ENCODE measurements at regions not wholly inside any gene's neighbourhood (a gene's known extent, or its start where the extent isn't known, plus 50 kb on each side); places are given as distances from the start of the nearest gene placed in this dataset.

DNA sequence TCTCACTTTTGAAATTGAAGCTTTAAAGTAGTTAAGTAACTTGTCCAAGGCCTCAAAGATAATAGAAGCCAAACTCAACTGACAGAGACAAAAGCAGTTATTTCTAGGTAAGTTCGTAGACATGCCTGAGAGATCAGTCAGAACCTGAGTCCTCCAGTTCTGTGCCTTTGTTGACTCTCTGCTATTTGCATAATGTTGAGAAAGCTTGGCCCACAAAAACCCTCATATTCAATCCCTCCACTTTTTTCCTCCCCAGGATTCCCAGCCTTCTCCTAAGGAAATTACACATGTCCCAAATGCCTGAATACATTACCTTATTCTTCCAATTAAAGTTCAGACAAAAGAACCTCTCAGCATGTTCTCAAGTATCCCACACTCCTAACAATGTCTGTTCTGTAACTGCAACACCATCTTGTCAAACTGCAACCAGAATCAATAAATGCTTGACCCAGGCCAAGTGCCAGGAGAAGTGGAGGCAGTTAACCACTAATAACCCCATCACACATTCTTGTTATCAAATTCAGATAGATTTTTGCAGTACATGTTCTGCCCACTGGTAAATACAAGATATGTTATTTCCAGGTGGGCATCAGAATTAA lies 217.8 kb downstream of the LRRC3B start:
- H3K9me2 ChIP-seq = no peaks in the 10 kb centered on the region
- H3K4me1 ChIP-seq (ENCODE audit: control insufficient read depth in 1 of 2, insufficient read depth in 2 of 2, low read depth in 1 of 2, low read length in 1 of 2) = no peaks in the 10 kb centered on the region
- POLR2A ChIA-PET = no interaction called here
- no peak overlapping the region for H3K4me3 ChIP-seq (ENCODE audit: low read depth in 2 of 2, low read length in 1 of 2)
- CTCF ChIA-PET = interaction anchor here (0.5 kb wide), 1 partner anchor 783 kb away, joined by 3 read pairs; no protein-coding TSS in a partner anchor
- H3K27ac ChIP-seq (ENCODE audit: low read depth in 2 of 2, low read length in 1 of 2) = no peak overlapping the region
- no peak overlapping the region for H2AFZ ChIP-seq (ENCODE audit: low read depth)
- H3K4me2 ChIP-seq = no peak overlapping the region
- no peaks in the 10 kb centered on the region for H4K20me1 ChIP-seq (ENCODE audit: insufficient read depth)
- no peak overlapping the region for H3K9ac ChIP-seq
- no peaks in the 10 kb centered on the region for H3K9me3 ChIP-seq
- H3K79me2 ChIP-seq (ENCODE audit: insufficient read depth) = no peaks in the 10 kb centered on the region
- WGBS (ENCODE audit: low lambda C conversion rate) = 11% methylated on average over 1 of the region's 1 CpG
- H3F3A ChIP-seq (replicated peaks; ENCODE audit: insufficient read depth) = no peaks in the 10 kb centered on the region
- TF ChIP-seq FOXJ3 (CRISPR knock-in tag; IDR thresholded peaks at IDR 0.05) (no peak), EP300 (IDR thresholded peaks at IDR 0.05; ENCODE audit: borderline replicate concordance in 1 of 2, low read depth in 1 of 2, low read length in 1 of 2) (no peak), SMC3 (IDR thresholded peaks at IDR 0.05; ENCODE audit: low read depth, low read length) (no peak), RFX5 (IDR thresholded peaks at IDR 0.05; ENCODE audit: low read length) (no peak)
- TF ChIP-seq, protein P1, sequence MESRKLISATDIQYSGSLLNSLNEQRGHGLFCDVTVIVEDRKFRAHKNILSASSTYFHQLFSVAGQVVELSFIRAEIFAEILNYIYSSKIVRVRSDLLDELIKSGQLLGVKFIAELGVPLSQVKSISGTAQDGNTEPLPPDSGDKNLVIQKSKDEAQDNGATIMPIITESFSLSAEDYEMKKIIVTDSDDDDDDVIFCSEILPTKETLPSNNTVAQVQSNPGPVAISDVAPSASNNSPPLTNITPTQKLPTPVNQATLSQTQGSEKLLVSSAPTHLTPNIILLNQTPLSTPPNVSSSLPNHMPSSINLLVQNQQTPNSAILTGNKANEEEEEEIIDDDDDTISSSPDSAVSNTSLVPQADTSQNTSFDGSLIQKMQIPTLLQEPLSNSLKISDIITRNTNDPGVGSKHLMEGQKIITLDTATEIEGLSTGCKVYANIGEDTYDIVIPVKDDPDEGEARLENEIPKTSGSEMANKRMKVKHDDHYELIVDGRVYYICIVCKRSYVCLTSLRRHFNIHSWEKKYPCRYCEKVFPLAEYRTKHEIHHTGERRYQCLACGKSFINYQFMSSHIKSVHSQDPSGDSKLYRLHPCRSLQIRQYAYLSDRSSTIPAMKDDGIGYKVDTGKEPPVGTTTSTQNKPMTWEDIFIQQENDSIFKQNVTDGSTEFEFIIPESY (IDR thresholded peaks at IDR 0.05; ENCODE audit: borderline replicate concordance, low read depth) = no peak
- TF ChIP-seq, protein P2, sequence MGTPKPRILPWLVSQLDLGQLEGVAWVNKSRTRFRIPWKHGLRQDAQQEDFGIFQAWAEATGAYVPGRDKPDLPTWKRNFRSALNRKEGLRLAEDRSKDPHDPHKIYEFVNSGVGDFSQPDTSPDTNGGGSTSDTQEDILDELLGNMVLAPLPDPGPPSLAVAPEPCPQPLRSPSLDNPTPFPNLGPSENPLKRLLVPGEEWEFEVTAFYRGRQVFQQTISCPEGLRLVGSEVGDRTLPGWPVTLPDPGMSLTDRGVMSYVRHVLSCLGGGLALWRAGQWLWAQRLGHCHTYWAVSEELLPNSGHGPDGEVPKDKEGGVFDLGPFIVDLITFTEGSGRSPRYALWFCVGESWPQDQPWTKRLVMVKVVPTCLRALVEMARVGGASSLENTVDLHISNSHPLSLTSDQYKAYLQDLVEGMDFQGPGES (IDR thresholded peaks at IDR 0.05; ENCODE audit: low read depth, low read length) = no peak
- no peak for DNase-seq
- H3K36me3 ChIP-seq (replicated peaks in 1 of 2; ENCODE audit: control insufficient read depth in 1 of 2, insufficient read depth in 2 of 2, low read length in 1 of 2) = no peaks in the 10 kb centered on the region
- H3K27me3 ChIP-seq (ENCODE audit: insufficient read depth) = no peaks in the 10 kb centered on the region

DNA sequence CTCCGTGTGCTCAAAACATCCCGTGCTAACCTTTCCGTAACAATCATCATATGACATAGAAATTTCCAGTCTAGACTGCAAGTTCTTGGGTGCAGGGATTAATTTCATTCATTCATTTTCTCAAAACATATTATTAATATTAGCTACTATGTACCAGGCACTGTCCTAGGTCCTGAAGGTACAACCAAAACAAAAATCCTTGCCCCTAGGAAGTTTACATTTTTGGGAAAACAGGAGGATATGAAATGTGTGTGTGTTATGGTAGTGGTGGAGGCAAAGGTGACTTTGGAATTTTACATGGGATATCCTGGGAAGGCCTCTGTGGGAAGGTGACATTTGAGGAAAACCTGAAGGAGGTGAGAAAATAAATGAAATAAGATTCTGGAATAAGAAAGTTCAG lies 222.6 kb downstream of the LRRC3B start:
- Histone ChIP-seq H3K36me3 (replicated peaks in 1 of 2; ENCODE audit: control insufficient read depth in 1 of 2, insufficient read depth in 2 of 2, low read length in 1 of 2) (no peaks in the 10 kb centered on the region), H3K4me2 (no peak overlapping the region), H3K27me3 (ENCODE audit: insufficient read depth) (no peaks in the 10 kb centered on the region), H3F3A (replicated peaks; ENCODE audit: insufficient read depth) (no peaks in the 10 kb centered on the region), H4K20me1 (ENCODE audit: insufficient read depth) (no peaks in the 10 kb centered on the region), H3K9me3 (no peaks in the 10 kb centered on the region), H3K27ac (ENCODE audit: low read depth in 2 of 2, low read length in 1 of 2) (no peak overlapping the region), H3K9ac (no peak overlapping the region), H3K4me1 (ENCODE audit: control insufficient read depth in 1 of 2, insufficient read depth in 2 of 2, low read depth in 1 of 2, low read length in 1 of 2) (no peaks in the 10 kb centered on the region; a peak in 1 of 4 replicates), H2AFZ (ENCODE audit: low read depth) (no peak overlapping the region), H3K4me3 (ENCODE audit: low read depth in 2 of 2, low read length in 1 of 2) (no peak overlapping the region), H3K79me2 (ENCODE audit: insufficient read depth) (no peaks in the 10 kb centered on the region), H3K9me2 (no peaks in the 10 kb centered on the region)
- CTCF ChIA-PET = no interaction called here
- DNase-seq = no peak
- POLR2A ChIA-PET = no interaction called here
- no peak for TF ChIP-seq FOXJ3 (CRISPR knock-in tag; IDR thresholded peaks at IDR 0.05)
- TF ChIP-seq, protein P3, sequence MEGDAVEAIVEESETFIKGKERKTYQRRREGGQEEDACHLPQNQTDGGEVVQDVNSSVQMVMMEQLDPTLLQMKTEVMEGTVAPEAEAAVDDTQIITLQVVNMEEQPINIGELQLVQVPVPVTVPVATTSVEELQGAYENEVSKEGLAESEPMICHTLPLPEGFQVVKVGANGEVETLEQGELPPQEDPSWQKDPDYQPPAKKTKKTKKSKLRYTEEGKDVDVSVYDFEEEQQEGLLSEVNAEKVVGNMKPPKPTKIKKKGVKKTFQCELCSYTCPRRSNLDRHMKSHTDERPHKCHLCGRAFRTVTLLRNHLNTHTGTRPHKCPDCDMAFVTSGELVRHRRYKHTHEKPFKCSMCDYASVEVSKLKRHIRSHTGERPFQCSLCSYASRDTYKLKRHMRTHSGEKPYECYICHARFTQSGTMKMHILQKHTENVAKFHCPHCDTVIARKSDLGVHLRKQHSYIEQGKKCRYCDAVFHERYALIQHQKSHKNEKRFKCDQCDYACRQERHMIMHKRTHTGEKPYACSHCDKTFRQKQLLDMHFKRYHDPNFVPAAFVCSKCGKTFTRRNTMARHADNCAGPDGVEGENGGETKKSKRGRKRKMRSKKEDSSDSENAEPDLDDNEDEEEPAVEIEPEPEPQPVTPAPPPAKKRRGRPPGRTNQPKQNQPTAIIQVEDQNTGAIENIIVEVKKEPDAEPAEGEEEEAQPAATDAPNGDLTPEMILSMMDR (IDR thresholded peaks at IDR 0.05) = no peak
- TF ChIP-seq, protein P4, sequence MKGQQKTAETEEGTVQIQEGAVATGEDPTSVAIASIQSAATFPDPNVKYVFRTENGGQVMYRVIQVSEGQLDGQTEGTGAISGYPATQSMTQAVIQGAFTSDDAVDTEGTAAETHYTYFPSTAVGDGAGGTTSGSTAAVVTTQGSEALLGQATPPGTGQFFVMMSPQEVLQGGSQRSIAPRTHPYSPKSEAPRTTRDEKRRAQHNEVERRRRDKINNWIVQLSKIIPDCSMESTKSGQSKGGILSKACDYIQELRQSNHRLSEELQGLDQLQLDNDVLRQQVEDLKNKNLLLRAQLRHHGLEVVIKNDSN (IDR thresholded peaks at IDR 0.05; ENCODE audit: borderline replicate concordance, low read depth) = no peak
- TF ChIP-seq RAD21 (IDR thresholded peaks at IDR 0.05; ENCODE audit: low read length) = no peak
- WGBS (ENCODE audit: low lambda C conversion rate) = 63% methylated on average over 3 of the region's 3 CpGs

Measured in SK-N-SH (cell line).